NT2/D1 (cell line): ENCODE measurements at regions not wholly inside any gene's neighbourhood (a gene's known extent, or its start where the extent isn't known, plus 50 kb on each side); places are given as distances from the start of the nearest gene placed in this dataset.

Experiments used
- SUZ12 ChIP-seq: IDR thresholded peaks from 2 replicates; pipeline ENCODE4 v1.6.1; 2011; ENCODE audit not compliant: insufficient read length, insufficient read depth; ENCODE audit errors: extremely low read depth
- YY1 ChIP-seq: IDR thresholded peaks from 2 replicates; pipeline ENCODE4 v1.6.1; 2011; ENCODE audit not compliant: insufficient read length, insufficient read depth
- ZNF274 ChIP-seq: IDR thresholded peaks from 2 replicates; pipeline ENCODE4 v1.6.1; 2011; ENCODE audit warnings: mild to moderate bottlenecking, low read depth, low read length

GRCh38 chr20:40238511-40238910 lies 450.5 kb downstream of the MAFB start:
- TF ChIP-seq SUZ12 (no peak), YY1 (no peak), ZNF274 (no peak)
